ENCODE measurements at regions not wholly inside any gene's neighbourhood (a gene's known extent, or its start where the extent isn't known, plus 50 kb on each side); places are given as distances from the start of the nearest gene placed in this dataset.

DNA sequence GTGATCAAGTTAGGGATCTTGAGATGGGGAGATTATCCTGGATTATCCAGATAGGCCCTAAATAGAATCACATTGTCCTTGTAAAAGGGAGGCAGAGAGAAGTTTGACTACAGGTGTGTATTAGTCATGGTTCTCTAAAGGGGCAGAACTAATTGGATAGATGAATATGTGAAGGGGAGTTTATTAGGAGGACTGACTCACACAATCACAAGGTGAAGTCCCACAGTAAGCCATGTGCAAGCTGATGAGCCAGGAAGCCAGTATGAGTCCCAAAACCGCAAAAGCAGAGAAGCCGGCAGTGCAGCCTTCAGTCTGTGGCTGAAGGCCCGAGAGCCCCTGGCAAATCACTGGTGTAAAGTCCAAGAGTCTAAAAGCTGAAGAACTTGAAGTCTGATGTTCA lies 275.8 kb downstream of the KCNS3 start:
- TF ChIP-seq, protein P1, sequence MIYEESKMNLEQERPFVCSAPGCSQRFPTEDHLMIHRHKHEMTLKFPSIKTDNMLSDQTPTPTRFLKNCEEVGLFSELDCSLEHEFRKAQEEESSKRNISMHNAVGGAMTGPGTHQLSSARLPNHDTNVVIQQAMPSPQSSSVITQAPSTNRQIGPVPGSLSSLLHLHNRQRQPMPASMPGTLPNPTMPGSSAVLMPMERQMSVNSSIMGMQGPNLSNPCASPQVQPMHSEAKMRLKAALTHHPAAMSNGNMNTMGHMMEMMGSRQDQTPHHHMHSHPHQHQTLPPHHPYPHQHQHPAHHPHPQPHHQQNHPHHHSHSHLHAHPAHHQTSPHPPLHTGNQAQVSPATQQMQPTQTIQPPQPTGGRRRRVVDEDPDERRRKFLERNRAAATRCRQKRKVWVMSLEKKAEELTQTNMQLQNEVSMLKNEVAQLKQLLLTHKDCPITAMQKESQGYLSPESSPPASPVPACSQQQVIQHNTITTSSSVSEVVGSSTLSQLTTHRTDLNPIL (CRISPR knock-in tag; IDR thresholded peaks at IDR 0.05; ENCODE audit: low read depth), result no peak
- no peak for TF ChIP-seq BACH2 (CRISPR knock-in tag; IDR thresholded peaks at IDR 0.05; ENCODE audit: borderline replicate concordance)
- no peak for TF ChIP-seq ISL1 (CRISPR knock-in tag; IDR thresholded peaks at IDR 0.05)
- TF ChIP-seq, protein P2, sequence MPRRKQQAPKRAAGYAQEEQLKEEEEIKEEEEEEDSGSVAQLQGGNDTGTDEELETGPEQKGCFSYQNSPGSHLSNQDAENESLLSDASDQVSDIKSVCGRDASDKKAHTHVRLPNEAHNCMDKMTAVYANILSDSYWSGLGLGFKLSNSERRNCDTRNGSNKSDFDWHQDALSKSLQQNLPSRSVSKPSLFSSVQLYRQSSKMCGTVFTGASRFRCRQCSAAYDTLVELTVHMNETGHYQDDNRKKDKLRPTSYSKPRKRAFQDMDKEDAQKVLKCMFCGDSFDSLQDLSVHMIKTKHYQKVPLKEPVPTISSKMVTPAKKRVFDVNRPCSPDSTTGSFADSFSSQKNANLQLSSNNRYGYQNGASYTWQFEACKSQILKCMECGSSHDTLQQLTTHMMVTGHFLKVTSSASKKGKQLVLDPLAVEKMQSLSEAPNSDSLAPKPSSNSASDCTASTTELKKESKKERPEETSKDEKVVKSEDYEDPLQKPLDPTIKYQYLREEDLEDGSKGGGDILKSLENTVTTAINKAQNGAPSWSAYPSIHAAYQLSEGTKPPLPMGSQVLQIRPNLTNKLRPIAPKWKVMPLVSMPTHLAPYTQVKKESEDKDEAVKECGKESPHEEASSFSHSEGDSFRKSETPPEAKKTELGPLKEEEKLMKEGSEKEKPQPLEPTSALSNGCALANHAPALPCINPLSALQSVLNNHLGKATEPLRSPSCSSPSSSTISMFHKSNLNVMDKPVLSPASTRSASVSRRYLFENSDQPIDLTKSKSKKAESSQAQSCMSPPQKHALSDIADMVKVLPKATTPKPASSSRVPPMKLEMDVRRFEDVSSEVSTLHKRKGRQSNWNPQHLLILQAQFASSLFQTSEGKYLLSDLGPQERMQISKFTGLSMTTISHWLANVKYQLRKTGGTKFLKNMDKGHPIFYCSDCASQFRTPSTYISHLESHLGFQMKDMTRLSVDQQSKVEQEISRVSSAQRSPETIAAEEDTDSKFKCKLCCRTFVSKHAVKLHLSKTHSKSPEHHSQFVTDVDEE (CRISPR knock-in tag; IDR thresholded peaks at IDR 0.05), result no peak
- TF ChIP-seq GLIS3 (CRISPR knock-in tag; IDR thresholded peaks at IDR 0.05), result no peak
- TF ChIP-seq ZNF70 (CRISPR knock-in tag; IDR thresholded peaks at IDR 0.05), result no peak
- TF ChIP-seq, protein P3, sequence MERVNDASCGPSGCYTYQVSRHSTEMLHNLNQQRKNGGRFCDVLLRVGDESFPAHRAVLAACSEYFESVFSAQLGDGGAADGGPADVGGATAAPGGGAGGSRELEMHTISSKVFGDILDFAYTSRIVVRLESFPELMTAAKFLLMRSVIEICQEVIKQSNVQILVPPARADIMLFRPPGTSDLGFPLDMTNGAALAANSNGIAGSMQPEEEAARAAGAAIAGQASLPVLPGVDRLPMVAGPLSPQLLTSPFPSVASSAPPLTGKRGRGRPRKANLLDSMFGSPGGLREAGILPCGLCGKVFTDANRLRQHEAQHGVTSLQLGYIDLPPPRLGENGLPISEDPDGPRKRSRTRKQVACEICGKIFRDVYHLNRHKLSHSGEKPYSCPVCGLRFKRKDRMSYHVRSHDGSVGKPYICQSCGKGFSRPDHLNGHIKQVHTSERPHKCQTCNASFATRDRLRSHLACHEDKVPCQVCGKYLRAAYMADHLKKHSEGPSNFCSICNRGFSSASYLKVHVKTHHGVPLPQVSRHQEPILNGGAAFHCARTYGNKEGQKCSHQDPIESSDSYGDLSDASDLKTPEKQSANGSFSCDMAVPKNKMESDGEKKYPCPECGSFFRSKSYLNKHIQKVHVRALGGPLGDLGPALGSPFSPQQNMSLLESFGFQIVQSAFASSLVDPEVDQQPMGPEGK (CRISPR knock-in tag; IDR thresholded peaks at IDR 0.05; ENCODE audit: borderline replicate concordance), result no peak
- no peak for TF ChIP-seq SNAI2 (CRISPR knock-in tag; IDR thresholded peaks at IDR 0.05)
